Chondrocyte (in vitro differentiated cells): ENCODE measurements at regions not wholly inside any gene's neighbourhood (a gene's known extent, or its start where the extent isn't known, plus 50 kb on each side); places are given as distances from the start of the nearest gene placed in this dataset.

Experiments used
- DNase-seq: peaks from one replicate; pipeline ENCODE4 v3.0.0; 2021; ENCODE audit warnings: mixed read lengths, low spot score
- H3K27ac Mint-ChIP-seq: one replicate; pipeline ENCODE4 v1.8.0; 2021; ENCODE audit warnings: mild to moderate bottlenecking, moderate library complexity, mixed read lengths; ENCODE audit not compliant: unreplicated experiment
- H3K27me3 Mint-ChIP-seq: 2 replicates; pipeline ENCODE4 v1.8.0; 2021; ENCODE audit warnings: low read depth, mixed read lengths
- H3K36me3 Mint-ChIP-seq: 2 replicates; pipeline ENCODE4 v1.8.0; 2021; ENCODE audit warnings: low read depth, mixed read lengths
- H3K4me1 Mint-ChIP-seq: 2 replicates; pipeline ENCODE4 v1.8.0; 2021; ENCODE audit warnings: low read depth, mild to moderate bottlenecking, mixed read lengths
- H3K4me3 Mint-ChIP-seq: one replicate; pipeline ENCODE4 v1.8.0; 2021; ENCODE audit warnings: mild to moderate bottlenecking, moderate library complexity, mixed read lengths; ENCODE audit not compliant: unreplicated experiment
- H3K9me3 Mint-ChIP-seq: 2 replicates; pipeline ENCODE4 v1.8.0; 2021; ENCODE audit warnings: low read depth, mixed read lengths
- CTCF ChIP-seq: fragments of 200-600 bp; sonication (generic); IDR thresholded peaks from 2 replicates; pipeline ENCODE4 v1.5.0; 2021; ENCODE audit warnings: antibody characterized with exemption, mild to moderate bottlenecking, moderate library complexity

DNA sequence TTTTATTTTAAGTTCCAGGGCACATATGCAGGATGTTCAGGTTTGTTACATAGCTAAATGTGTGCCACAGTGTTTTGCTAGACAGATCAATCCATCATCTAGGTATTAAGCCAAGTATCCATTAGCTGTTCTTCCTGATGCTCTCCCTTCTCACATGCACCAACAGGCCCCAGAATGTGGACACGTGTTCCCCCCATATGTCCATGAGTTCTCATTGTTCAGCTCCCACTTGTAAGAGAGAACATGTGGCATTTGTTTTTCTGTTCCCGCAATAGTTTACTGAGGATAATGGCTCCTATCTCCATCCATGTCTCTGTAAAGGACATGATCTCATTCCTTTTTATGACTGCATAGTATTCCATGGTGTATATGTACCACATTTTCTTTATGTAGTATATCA, 374.8 kb upstream of the FAT1 start:
- peaks cover 22% of the 10 kb centered on the region for H3K4me1 Mint-ChIP-seq
- H3K27me3 Mint-ChIP-seq = no peaks in the 10 kb centered on the region
- H3K4me3 Mint-ChIP-seq = no peak overlapping the region
- TF ChIP-seq CTCF = no peak
- H3K27ac Mint-ChIP-seq = no peak overlapping the region
- DNase-seq = no peak
- peaks cover 21% of the 10 kb centered on the region for H3K9me3 Mint-ChIP-seq
- H3K36me3 Mint-ChIP-seq = peaks cover 3% of the 10 kb centered on the region

- H3K4me3 Mint-ChIP-seq = no peak overlapping the region
- no peak overlapping the region for H3K27ac Mint-ChIP-seq
- H3K4me1 Mint-ChIP-seq = no peaks in the 10 kb centered on the region
- no peak for TF ChIP-seq CTCF
- no peak for DNase-seq
- H3K9me3 Mint-ChIP-seq = peaks cover 3% of the 10 kb centered on the region
- H3K36me3 Mint-ChIP-seq = no peaks in the 10 kb centered on the region
- no peaks in the 10 kb centered on the region for H3K27me3 Mint-ChIP-seq
These were observed 379.7 kb upstream of the FAT1 start for GRCh38 chr4:187103351-187103750.

DNA sequence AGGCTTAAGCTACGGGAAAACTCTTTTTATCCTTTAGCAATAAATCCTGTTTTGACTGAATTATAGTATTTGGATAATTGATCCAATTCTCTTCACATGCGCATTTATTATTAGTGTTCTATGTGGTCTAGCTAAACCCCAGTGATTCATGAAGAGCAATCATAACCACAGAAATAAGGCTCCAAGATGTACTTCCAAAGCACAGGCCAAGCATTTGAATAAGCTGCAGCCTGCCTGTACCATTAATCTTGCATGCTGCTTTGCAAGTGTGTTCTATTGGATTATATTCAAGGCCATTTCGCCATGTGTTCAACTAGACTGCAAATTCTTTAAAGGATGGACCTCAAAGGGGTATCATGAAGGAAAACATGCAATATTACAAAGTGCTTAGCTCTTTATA, 385.2 kb upstream of the FAT1 start:
- Mint-ChIP-seq H3K9me3 (no peaks in the 10 kb centered on the region), H3K27ac (no peak overlapping the region), H3K27me3 (no peaks in the 10 kb centered on the region), H3K4me1 (no peaks in the 10 kb centered on the region), H3K36me3 (no peaks in the 10 kb centered on the region), H3K4me3 (no peak overlapping the region)
- TF ChIP-seq CTCF = no peak
- no peak for DNase-seq

- no peaks in the 10 kb centered on the region for H3K4me1 Mint-ChIP-seq
- no peaks in the 10 kb centered on the region for H3K36me3 Mint-ChIP-seq
- no peaks in the 10 kb centered on the region for H3K9me3 Mint-ChIP-seq
- no peak overlapping the region for H3K27ac Mint-ChIP-seq
- H3K27me3 Mint-ChIP-seq = no peaks in the 10 kb centered on the region
- no peak for DNase-seq
- no peak overlapping the region for H3K4me3 Mint-ChIP-seq
- no peak for TF ChIP-seq CTCF
These were observed 386.0 kb upstream of the FAT1 start for GRCh38 chr4:187109636-187110035.

- DNase-seq = no peak
- Mint-ChIP-seq H3K4me3 (no peak overlapping the region), H3K9me3 (no peaks in the 10 kb centered on the region), H3K36me3 (no peaks in the 10 kb centered on the region), H3K27me3 (no peaks in the 10 kb centered on the region), H3K27ac (no peak overlapping the region), H3K4me1 (peaks cover 12% of the 10 kb centered on the region)
- no peak for TF ChIP-seq CTCF
These were observed 394.5 kb upstream of the FAT1 start for GRCh38 chr4:187118166-187118565.
